ENCODE measurements at regions not wholly inside any gene's neighbourhood (a gene's known extent, or its start where the extent isn't known, plus 50 kb on each side); places are given as distances from the start of the nearest gene placed in this dataset.
"Not testable (repeated sequence)": the region's sequence is repeated elsewhere in the genome, so short reads cannot be mapped to it uniquely, and the experiment has no call there.

GRCh38 chr3:30323649-30324048, 282.8 kb upstream of the TGFBR2 start:
- not testable (repeated sequence) for TF ChIP-seq ZMAT4 (CRISPR knock-in tag; IDR thresholded peaks at IDR 0.05); USF1 (CRISPR knock-in tag; IDR thresholded peaks at IDR 0.05); CTCF (IDR thresholded peaks at IDR 0.05); CBFB (CRISPR knock-in tag; IDR thresholded peaks at IDR 0.05; ENCODE audit: low read depth); CREB1 (CRISPR knock-in tag; IDR thresholded peaks at IDR 0.05); SP1 (CRISPR knock-in tag; conservative IDR thresholded peaks at IDR 0.05)
